GM23338 (cell line): ENCODE measurements at regions not wholly inside any gene's neighbourhood (a gene's known extent, or its start where the extent isn't known, plus 50 kb on each side); places are given as distances from the start of the nearest gene placed in this dataset.

Experiments used
- EZH2 ChIP-seq: fragments of 200-600 bp; sonication (generic); IDR thresholded peaks from one replicate; pipeline ENCODE4 v1.8.0; 2017; ENCODE audit warnings: antibody characterized with exemption, mild to moderate bottlenecking, low read depth; ENCODE audit not compliant: unreplicated experiment
- EZH2phosphoT487 ChIP-seq: fragments of 200-600 bp; sonication (generic); IDR thresholded peaks from one replicate; pipeline ENCODE4 v1.8.1; 2018; ENCODE audit warnings: antibody characterized with exemption; ENCODE audit not compliant: unreplicated experiment
- JUNB ChIP-seq: IDR thresholded peaks from one replicate; pipeline ENCODE4 v1.6.1; 2016; ENCODE audit warnings: antibody characterized with exemption; ENCODE audit not compliant: unreplicated experiment
- POLR2AphosphoS5 ChIP-seq: IDR thresholded peaks from 2 replicates; pipeline ENCODE4 v1.6.1; 2016; ENCODE audit warnings: antibody characterized with exemption, low read depth
- TF ChIP-seq, protein P1 (sequence below), 2 experiments: fragments of 200-600 bp in 1 of 2; sonication (generic) in 1 of 2; conservative IDR thresholded peaks; 2 replicates each; pipeline versions ENCODE4 v1.5.1 to v1.6.1; 2016 to 2017; ENCODE audit warnings: antibody characterized with exemption in 2 of 2, low read depth in 2 of 2, mild to moderate bottlenecking in 2 of 2, moderate library complexity in 1 of 2
- TF ChIP-seq, protein P2 (sequence below): IDR thresholded peaks from 2 replicates; pipeline ENCODE4 v1.6.1; 2016; ENCODE audit warnings: antibody characterized with exemption
- TF ChIP-seq, protein P3 (sequence below): IDR thresholded peaks from one replicate; pipeline ENCODE4 v1.6.1; 2018; ENCODE audit warnings: antibody characterized with exemption; ENCODE audit not compliant: unreplicated experiment

DNA sequence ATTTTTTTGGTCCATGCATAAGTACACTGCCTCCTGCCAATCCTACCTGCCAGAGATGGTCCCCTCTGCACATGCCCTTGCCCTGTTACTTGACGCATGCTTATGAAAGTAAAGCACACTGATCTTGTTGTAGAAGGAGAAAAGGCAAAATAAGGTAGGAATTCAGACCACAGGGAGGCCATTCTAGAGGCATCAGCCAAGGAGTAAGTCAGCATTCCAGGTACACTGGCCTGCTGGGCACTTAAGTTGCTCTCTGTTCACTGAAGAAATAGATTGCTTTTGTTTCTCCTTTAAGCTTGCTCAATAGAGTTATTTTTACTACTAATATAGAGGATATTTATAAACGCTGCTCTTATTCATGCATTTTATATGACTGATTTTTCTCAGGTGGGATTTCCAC is 604.4 kb downstream of the TDRD15 start:
- TF ChIP-seq, protein P1, sequence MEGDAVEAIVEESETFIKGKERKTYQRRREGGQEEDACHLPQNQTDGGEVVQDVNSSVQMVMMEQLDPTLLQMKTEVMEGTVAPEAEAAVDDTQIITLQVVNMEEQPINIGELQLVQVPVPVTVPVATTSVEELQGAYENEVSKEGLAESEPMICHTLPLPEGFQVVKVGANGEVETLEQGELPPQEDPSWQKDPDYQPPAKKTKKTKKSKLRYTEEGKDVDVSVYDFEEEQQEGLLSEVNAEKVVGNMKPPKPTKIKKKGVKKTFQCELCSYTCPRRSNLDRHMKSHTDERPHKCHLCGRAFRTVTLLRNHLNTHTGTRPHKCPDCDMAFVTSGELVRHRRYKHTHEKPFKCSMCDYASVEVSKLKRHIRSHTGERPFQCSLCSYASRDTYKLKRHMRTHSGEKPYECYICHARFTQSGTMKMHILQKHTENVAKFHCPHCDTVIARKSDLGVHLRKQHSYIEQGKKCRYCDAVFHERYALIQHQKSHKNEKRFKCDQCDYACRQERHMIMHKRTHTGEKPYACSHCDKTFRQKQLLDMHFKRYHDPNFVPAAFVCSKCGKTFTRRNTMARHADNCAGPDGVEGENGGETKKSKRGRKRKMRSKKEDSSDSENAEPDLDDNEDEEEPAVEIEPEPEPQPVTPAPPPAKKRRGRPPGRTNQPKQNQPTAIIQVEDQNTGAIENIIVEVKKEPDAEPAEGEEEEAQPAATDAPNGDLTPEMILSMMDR (conservative IDR thresholded peaks at IDR 0.05; ENCODE audit: low read depth in 2 of 2): no peak
- TF ChIP-seq POLR2AphosphoS5 (no peak), EZH2 (no peak), JUNB (no peak), EZH2phosphoT487 (no peak)
- TF ChIP-seq, protein P2, sequence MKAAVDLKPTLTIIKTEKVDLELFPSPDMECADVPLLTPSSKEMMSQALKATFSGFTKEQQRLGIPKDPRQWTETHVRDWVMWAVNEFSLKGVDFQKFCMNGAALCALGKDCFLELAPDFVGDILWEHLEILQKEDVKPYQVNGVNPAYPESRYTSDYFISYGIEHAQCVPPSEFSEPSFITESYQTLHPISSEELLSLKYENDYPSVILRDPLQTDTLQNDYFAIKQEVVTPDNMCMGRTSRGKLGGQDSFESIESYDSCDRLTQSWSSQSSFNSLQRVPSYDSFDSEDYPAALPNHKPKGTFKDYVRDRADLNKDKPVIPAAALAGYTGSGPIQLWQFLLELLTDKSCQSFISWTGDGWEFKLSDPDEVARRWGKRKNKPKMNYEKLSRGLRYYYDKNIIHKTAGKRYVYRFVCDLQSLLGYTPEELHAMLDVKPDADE: no peak
- TF ChIP-seq, protein P3, sequence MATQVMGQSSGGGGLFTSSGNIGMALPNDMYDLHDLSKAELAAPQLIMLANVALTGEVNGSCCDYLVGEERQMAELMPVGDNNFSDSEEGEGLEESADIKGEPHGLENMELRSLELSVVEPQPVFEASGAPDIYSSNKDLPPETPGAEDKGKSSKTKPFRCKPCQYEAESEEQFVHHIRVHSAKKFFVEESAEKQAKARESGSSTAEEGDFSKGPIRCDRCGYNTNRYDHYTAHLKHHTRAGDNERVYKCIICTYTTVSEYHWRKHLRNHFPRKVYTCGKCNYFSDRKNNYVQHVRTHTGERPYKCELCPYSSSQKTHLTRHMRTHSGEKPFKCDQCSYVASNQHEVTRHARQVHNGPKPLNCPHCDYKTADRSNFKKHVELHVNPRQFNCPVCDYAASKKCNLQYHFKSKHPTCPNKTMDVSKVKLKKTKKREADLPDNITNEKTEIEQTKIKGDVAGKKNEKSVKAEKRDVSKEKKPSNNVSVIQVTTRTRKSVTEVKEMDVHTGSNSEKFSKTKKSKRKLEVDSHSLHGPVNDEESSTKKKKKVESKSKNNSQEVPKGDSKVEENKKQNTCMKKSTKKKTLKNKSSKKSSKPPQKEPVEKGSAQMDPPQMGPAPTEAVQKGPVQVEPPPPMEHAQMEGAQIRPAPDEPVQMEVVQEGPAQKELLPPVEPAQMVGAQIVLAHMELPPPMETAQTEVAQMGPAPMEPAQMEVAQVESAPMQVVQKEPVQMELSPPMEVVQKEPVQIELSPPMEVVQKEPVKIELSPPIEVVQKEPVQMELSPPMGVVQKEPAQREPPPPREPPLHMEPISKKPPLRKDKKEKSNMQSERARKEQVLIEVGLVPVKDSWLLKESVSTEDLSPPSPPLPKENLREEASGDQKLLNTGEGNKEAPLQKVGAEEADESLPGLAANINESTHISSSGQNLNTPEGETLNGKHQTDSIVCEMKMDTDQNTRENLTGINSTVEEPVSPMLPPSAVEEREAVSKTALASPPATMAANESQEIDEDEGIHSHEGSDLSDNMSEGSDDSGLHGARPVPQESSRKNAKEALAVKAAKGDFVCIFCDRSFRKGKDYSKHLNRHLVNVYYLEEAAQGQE: no peak
